IPS-18c (cell line): ENCODE measurements at regions not wholly inside any gene's neighbourhood (a gene's known extent, or its start where the extent isn't known, plus 50 kb on each side); places are given as distances from the start of the nearest gene placed in this dataset.

ENCODE experiments used
- H3K4me3 ChIP-seq: 2 replicates; pipeline ENCODE4 v1.7.0; 2013; ENCODE audit warnings: low read depth, mild to moderate bottlenecking, low read length, moderate library complexity; ENCODE audit not compliant: insufficient read depth
- H3K9me3 ChIP-seq: one replicate; pipeline ENCODE4 v1.6.1; 2013; ENCODE audit warnings: mild to moderate bottlenecking, low read length, moderate library complexity; ENCODE audit not compliant: control insufficient read depth, insufficient read depth

- Histone ChIP-seq H3K9me3 (peaks cover 4% of the 10 kb centered on the region), H3K4me3 (no peak overlapping the region)
Observed at GRCh38 chr18:78518805-78519204, 460.8 kb upstream of the SALL3 start.

GRCh38 chr18:78519394-78520062 lies 460.1 kb upstream of the SALL3 start:
- peaks cover 4% of the 10 kb centered on the region for H3K9me3 ChIP-seq
- no peak overlapping the region for H3K4me3 ChIP-seq

DNA sequence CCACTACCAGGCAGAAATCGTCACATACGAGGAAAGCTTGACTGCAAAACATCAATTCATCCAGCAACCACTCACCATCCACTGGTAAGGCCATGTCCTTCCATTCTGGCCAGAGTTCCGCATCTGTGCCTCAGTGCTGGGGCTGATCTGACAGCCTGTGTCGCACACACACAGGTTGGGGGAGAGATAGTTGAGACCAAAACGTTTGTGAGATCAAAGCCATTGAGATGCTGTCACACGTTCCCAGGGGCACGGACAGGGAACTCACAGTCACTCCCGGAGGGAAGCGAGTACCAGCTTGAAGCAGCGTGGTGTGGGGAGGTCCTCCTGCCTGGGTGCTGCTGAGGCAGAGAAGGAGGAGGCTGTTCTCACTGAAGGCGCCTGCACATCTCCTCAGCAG lies 458.5 kb upstream of the SALL3 start:
- peaks cover 4% of the 10 kb centered on the region for H3K9me3 ChIP-seq

DNA sequence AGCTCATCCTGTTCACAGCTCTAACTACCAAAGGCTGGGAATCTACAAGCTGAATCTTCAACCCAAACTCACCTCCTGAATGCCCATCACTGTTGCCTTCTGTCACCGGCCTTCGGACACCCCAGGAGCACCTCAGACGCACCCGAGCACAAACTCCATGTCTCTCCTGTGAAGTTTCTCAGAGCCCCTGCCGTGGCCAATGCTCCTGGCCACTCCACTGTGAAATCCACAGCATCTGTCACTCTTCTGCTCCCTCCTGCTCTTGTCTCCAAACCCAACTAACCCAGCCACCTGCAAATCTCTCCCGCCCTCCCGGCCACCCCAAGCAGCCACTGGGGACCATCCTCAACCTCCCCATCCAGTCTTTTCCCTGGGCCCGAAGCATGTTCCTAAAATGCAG lies 457.9 kb upstream of the SALL3 start:
- no peak overlapping the region for H3K4me3 ChIP-seq
- H3K9me3 ChIP-seq = peaks cover 4% of the 10 kb centered on the region

More for the DNA sequence above, 458.5 kb upstream of the SALL3 start:
- no peak overlapping the region for H3K4me3 ChIP-seq

DNA sequence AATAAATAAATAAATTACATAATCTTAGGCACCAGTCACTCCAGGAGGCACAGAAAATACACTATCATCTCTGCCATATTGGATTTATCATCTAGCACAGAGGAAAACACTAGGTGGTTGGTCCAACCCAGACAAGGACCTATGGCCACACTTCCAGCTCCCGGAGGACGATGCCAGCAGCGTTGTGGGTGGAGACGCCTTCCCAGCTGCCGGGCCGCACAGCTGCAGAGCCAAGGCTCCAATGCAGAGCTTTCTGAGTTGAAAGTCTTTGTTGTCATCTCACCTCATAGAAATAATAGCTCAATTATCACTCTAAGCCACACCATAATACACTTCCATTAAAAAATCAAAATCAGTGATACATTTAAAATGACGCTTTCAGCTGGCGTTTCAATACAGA lies 457.1 kb upstream of the SALL3 start:
- no peak overlapping the region for H3K4me3 ChIP-seq
- H3K9me3 ChIP-seq = peaks cover 6% of the 10 kb centered on the region

DNA sequence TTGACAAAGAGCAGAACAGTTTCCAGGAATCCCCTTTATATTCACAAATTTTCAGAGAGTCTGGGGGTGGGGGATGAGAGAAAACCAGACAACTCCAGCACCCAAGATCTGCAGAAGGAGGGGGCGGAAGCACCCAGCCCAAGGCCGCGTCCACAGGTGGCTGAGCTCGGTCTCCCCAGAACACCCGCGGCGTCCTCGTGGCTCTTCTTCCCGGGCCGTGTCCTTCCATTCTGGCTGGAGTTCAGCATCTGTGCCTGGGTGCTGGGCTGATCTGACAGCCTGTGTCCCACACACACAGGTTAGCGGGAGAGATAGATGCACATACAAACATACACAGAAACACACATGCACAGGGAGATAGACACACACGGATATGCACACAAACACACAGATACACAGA lies 455.8 kb upstream of the SALL3 start:
- H3K9me3 ChIP-seq = peaks cover 6% of the 10 kb centered on the region
- no peak overlapping the region for H3K4me3 ChIP-seq

DNA sequence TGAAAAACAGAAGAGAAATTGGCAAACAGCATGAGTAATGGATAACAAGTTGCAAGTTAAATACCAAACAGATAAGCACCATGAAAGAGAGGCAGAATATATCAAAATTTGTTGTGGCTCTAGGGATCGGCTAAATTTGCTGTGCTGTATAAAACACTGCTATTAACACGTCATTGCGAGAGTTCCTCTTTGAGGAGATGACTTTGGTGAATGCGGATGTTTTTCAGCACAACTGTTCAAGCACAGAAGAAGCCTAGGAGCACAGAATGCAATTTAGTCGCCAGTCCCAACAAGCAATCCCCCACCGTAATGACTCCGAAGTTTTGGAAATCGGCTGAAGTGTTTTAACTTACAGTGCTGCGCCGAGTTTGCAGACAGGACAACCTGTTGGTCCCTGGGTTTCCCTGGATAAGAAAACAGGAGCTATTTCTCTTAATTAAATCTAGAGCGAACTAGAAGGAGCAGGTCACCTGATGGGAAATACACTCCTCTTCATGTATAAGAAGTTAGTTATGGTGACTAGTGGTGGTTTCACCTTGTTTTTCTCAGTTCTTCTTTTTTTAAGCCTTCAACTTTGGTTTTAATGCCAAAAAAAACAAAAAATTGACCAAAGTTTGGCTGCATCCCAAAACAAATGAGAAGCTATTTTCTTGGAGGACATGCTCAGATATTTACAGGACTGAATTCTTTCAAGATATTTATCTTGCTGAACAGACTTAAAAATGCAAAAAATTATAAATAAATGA lies 454.1 kb upstream of the SALL3 start:
- H3K9me3 ChIP-seq = peaks cover 6% of the 10 kb centered on the region
- H3K4me3 ChIP-seq = no peak overlapping the region

GRCh38 chr18:78526275-78526674 lies 453.3 kb upstream of the SALL3 start:
- Histone ChIP-seq H3K9me3 (peaks cover 6% of the 10 kb centered on the region), H3K4me3 (no peak overlapping the region)

- Histone ChIP-seq H3K4me3 (no peak overlapping the region), H3K9me3 (peaks cover 6% of the 10 kb centered on the region)
Observed at GRCh38 chr18:78526923-78527711, 452.5 kb upstream of the SALL3 start.

DNA sequence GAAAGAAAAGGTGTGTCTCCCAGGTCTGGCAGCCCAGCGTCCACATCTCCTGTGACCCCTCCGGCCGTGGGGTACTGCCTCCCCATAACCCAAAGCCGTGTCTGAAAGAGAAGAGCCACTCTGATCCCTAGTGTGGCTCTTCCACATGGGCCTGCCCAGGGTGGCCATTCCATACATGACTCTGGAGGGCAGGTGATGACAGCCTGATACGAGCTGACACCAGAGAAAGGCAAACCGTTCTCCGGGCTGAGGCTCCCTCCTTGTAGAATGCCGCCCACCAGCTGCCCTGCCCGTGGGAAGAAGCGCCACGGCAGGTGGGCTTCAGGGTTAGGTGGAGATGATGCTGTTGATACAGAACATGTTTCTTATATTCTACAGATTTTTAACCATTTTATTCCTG lies 451.6 kb upstream of the SALL3 start:
- no peak overlapping the region for H3K4me3 ChIP-seq

DNA sequence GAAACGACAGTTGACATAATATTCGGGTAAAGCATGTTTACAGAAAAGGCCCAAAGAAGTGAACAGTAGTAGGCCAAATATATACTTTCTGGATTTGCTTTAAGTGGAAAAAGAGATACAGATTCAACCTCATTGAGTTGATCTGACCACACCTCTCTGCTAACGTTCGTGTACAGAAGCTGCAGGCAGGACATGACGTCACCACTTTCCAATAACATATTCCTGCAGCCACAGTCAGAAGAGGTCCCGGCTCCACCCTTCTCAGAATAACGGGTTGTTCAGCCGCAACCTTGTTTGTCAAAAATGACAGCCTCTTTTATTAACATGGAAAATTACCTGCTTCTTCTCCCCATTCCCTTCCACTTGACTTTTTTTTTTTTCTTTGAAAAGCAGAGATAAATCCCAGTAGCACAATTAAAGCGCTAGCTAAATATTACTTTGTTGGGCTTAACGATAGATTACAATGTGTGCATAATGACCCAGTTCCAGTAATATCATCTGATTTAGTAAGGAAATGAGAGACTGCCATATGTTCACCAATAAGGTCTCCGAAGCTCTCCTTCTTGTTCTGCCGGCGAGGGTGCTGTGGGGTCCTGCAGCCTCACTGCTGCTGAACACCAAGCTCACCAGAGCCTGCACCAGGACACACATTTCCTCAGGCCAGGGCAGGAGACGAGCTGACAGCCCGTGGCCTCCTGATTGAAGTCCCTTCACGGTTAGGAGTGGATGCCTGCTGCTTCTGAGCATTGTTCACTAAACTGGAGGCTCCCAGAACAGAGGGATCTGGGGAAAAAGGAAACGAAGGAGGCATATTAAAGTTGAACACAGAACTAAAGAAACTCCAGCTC lies 451.0 kb upstream of the SALL3 start:
- peaks cover 2% of the 10 kb centered on the region for H3K9me3 ChIP-seq
- H3K4me3 ChIP-seq = no peak overlapping the region

More for the DNA sequence above, 451.6 kb upstream of the SALL3 start:
- peaks cover 5% of the 10 kb centered on the region for H3K9me3 ChIP-seq

- no peak overlapping the region for H3K4me3 ChIP-seq
Observed at GRCh38 chr18:78531637-78532036, 448.0 kb upstream of the SALL3 start.

GRCh38 chr18:78538669-78539440 lies 440.8 kb upstream of the SALL3 start:
- Histone ChIP-seq H3K4me3 (no peak overlapping the region), H3K9me3 (no peaks in the 10 kb centered on the region)

More at GRCh38 chr18:78531637-78532036, 448.0 kb upstream of the SALL3 start:
- H3K9me3 ChIP-seq = peaks cover 2% of the 10 kb centered on the region

DNA sequence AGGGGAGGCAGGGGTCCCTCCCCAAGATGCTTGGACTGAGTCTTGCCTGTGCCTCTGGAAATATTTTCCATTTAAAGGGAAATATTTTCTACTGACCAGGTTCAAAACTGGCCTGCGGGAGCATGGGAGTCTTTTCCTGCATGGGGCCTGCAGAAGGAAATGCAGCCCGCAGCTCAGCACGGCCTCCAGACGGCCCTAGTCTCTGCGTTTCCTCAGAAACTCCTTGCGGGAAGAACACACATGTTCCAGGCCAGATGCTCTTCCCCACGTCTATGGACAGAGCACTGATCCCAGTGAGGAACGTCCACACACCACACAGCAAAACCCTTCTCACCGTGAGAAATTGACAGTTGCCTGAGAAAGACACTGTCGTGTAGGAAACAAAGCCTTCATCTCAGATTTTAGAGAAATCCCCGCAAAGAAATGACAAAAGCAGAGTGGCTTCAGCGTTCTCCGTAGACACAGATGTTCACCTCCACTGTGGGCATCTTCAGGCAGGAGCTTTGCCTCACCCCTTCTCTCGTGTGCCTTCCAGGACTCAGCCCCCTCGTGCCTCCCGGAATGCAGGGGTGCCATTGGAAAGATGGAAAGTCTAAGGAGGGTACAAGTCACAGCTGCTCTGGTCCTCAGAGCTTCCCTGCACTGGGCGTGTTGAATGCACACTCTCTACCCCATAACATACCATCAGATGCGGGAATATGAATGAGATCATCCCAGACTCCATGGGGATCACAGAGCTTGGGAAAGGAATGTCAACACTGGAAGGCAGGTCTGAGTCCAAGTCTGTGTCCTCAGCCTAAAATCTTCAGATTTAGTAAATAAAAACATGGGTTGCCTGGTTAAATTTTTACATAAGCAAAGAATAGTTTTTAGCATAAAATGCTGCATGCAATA lies 438.7 kb upstream of the SALL3 start:
- no peak overlapping the region for H3K4me3 ChIP-seq
- no peaks in the 10 kb centered on the region for H3K9me3 ChIP-seq

- H3K4me3 ChIP-seq = no peak overlapping the region
- H3K9me3 ChIP-seq = no peaks in the 10 kb centered on the region
Observed at GRCh38 chr18:78542204-78542603, 437.4 kb upstream of the SALL3 start.
